Body of pancreas (tissue), 4 donors: ENCODE measurements at regions not wholly inside any gene's neighbourhood (a gene's known extent, or its start where the extent isn't known, plus 50 kb on each side); places are given as distances from the start of the nearest gene placed in this dataset.

Source experiments
- CTCF ChIP-seq, 7 experiments: fragments of 450-650 bp in 4 of 7; fragments of 200-600 bp in 3 of 7; sonication (generic) in 3 of 7; IDR thresholded peaks; one replicate each; pipeline ENCODE4 v1.5.1; 2016 to 2019; ENCODE audit warnings: antibody characterized with exemption in 7 of 7
- POLR2A ChIP-seq, 3 donors: fragments of 450-650 bp; IDR thresholded peaks; one replicate each; pipeline ENCODE4 v1.6.1; 2016; ENCODE audit warnings: antibody characterized with exemption in 3 of 3, mild to moderate bottlenecking in 2 of 3

DNA sequence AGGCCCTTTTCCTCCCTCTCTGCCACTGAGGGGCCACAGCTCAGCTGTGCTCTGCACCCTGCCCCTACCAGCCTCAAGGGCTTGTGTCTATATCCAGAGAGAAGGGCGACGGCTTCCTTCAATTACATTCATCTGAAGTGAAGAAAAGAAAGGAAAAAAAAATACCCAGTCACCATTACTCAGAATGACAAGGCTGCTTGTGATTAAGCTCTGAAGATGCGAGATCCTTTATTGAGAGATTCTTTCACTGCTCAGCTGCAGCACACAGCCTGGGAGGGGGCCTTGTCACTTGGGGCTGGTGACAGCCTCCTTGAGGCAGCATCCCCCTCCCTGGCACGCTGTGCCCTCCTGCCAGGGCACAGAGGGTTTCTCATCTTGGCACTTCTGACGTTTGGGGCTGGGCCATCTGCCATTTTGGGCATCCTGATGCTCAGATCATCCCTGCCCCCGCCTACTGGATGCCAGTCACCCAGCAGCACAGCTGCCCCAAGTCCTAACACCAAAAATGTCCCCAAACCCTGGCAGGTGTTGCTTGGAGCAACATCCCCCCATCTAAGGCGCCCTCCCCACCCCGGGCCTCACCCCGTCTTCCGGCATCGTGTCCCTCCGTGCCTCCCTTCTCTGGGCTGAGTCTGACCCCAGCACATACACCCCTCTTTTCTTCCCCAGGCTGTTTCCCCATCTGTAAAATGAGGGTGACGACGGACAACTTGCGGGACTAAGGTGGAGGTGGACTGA is 1394.7 kb downstream of the BRD1 start:
- TF ChIP-seq CTCF (IDR thresholded peaks at IDR 0.05) (no peak), POLR2A (IDR thresholded peaks at IDR 0.05) (no peak)
